ENCODE measurements at regions not wholly inside any gene's neighbourhood (a gene's known extent, or its start where the extent isn't known, plus 50 kb on each side); places are given as distances from the start of the nearest gene placed in this dataset.

DNA sequence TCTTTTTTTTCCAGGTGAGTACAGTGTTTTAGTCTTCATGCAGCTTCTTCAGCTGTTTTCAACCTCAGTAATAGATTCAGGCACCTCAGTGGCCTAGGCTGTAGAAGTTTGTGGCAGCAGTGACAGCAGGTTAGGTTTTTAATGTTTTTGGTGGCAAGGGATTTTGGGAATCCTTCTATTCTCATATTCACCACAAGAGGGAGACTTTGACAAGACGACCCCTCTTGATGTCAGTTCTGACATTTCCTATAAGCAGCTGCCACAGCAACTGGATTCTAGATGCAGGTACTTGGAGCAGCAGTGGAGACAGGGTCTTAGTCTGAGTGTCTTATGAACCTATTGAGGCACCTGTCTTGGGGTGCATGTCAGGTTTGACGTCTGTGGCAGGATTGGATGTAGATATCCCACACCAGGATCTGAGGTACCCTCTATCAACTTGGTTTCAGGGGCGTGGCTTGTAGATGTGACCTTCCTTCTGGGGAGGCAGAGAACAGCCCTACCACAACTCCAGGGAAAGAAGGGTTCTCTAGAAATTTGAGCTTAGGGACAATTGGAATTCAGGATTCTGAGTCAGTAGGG lies 1104.2 kb upstream of the TMPRSS15 start:
- TF ChIP-seq POLR2A (IDR thresholded peaks at IDR 0.05; ENCODE audit: extremely low read depth, insufficient read length) (no peak), MAX (IDR thresholded peaks at IDR 0.05; ENCODE audit: low read depth, low read length) (no peak), MYC (IDR thresholded peaks at IDR 0.05; ENCODE audit: low read depth, low read length) (no peak)
- TF ChIP-seq, protein P1, sequence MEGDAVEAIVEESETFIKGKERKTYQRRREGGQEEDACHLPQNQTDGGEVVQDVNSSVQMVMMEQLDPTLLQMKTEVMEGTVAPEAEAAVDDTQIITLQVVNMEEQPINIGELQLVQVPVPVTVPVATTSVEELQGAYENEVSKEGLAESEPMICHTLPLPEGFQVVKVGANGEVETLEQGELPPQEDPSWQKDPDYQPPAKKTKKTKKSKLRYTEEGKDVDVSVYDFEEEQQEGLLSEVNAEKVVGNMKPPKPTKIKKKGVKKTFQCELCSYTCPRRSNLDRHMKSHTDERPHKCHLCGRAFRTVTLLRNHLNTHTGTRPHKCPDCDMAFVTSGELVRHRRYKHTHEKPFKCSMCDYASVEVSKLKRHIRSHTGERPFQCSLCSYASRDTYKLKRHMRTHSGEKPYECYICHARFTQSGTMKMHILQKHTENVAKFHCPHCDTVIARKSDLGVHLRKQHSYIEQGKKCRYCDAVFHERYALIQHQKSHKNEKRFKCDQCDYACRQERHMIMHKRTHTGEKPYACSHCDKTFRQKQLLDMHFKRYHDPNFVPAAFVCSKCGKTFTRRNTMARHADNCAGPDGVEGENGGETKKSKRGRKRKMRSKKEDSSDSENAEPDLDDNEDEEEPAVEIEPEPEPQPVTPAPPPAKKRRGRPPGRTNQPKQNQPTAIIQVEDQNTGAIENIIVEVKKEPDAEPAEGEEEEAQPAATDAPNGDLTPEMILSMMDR (IDR thresholded peaks at IDR 0.05; ENCODE audit: low read depth, low read length) = peak; percentile 39
